ENCODE measurements at regions not wholly inside any gene's neighbourhood (a gene's known extent, or its start where the extent isn't known, plus 50 kb on each side); places are given as distances from the start of the nearest gene placed in this dataset.

DNA sequence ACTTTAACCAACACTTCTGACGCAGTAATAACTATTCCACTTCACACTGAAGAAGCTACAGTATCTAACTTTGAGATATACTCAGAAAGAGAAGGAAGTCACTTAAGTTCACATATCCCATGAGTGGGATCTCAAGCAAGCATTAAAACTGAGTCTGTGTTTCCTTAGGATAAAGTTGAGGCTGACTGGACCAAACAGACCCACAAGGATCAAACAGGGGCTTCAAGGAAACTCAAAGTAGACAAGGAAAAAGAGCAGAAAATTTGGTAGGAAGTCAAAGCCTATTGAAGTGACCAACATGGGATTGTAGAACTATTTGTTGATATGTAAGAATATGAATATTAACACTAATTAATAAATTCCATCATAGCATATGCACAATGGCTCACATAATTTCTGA is 294.9 kb downstream of the ADGB start:
- TF ChIP-seq EZH2 (IDR thresholded peaks at IDR 0.05; ENCODE audit: low read length, unreplicated experiment) (no peak), CTCF (conservative IDR thresholded peaks at IDR 0.05; ENCODE audit: low read depth, low read length) (no peak), EZH2phosphoT487 (IDR thresholded peaks at IDR 0.05; ENCODE audit: borderline replicate concordance, low read length) (no peak)

Data from PC-3 (cell line).